ENCODE measurements at regions not wholly inside any gene's neighbourhood (a gene's known extent, or its start where the extent isn't known, plus 50 kb on each side); places are given as distances from the start of the nearest gene placed in this dataset.

GRCh38 chr6:165936096-165936495, 231.6 kb downstream of the TBXT start:
- no peaks in the 10 kb centered on the region for H3K36me3 ChIP-seq (ENCODE audit: control insufficient read depth, insufficient read depth, low read length)
- TF ChIP-seq CTCF (IDR thresholded peaks at IDR 0.05; ENCODE audit: insufficient read depth, low read length, severe bottlenecking): no peak
- DNase-seq (ENCODE audit: low read depth): no peak
- FAIRE-seq: no peak
- H3K4me3 ChIP-seq (ENCODE audit: low read depth, low read length): no peak overlapping the region
- H3K27me3 ChIP-seq (ENCODE audit: control insufficient read depth, insufficient read depth, low read length): no peaks in the 10 kb centered on the region

- no peaks in the 10 kb centered on the region for H3K36me3 ChIP-seq (ENCODE audit: control insufficient read depth, insufficient read depth, low read length)
- no peaks in the 10 kb centered on the region for H3K27me3 ChIP-seq (ENCODE audit: control insufficient read depth, insufficient read depth, low read length)
- no peak overlapping the region for H3K4me3 ChIP-seq (ENCODE audit: low read depth, low read length)
- TF ChIP-seq CTCF (IDR thresholded peaks at IDR 0.05; ENCODE audit: insufficient read depth, low read length, severe bottlenecking): no peak
- FAIRE-seq (no peak), DNase-seq (ENCODE audit: low read depth) (no peak)
These were observed 236.0 kb downstream of the TBXT start for GRCh38 chr6:165931675-165932074.

- TF ChIP-seq CTCF (IDR thresholded peaks at IDR 0.05; ENCODE audit: insufficient read depth, low read length, severe bottlenecking): no peak
- no peak for DNase-seq (ENCODE audit: low read depth)
- Histone ChIP-seq H3K4me3 (ENCODE audit: low read depth, low read length) (no peak overlapping the region), H3K27me3 (ENCODE audit: control insufficient read depth, insufficient read depth, low read length) (no peaks in the 10 kb centered on the region), H3K36me3 (ENCODE audit: control insufficient read depth, insufficient read depth, low read length) (no peaks in the 10 kb centered on the region)
- no peak for FAIRE-seq
These were observed 236.9 kb downstream of the TBXT start for GRCh38 chr6:165930668-165931214.

- H3K36me3 ChIP-seq (ENCODE audit: control insufficient read depth, insufficient read depth, low read length): no peaks in the 10 kb centered on the region
- no peak overlapping the region for H3K4me3 ChIP-seq (ENCODE audit: low read depth, low read length)
- DNase-seq (ENCODE audit: low read depth) (no peak), FAIRE-seq (no peak)
- no peaks in the 10 kb centered on the region for H3K27me3 ChIP-seq (ENCODE audit: control insufficient read depth, insufficient read depth, low read length)
- TF ChIP-seq CTCF (IDR thresholded peaks at IDR 0.05; ENCODE audit: insufficient read depth, low read length, severe bottlenecking): no peak
These were observed 238.0 kb downstream of the TBXT start for GRCh38 chr6:165929607-165930006.

- no peak for FAIRE-seq
- no peak for TF ChIP-seq CTCF (IDR thresholded peaks at IDR 0.05; ENCODE audit: insufficient read depth, low read length, severe bottlenecking)
- no peak for DNase-seq (ENCODE audit: low read depth)
These were observed 241.3 kb downstream of the TBXT start for GRCh38 chr6:165926378-165926777.

GRCh38 chr6:165925474-165926156, 242.0 kb downstream of the TBXT start:
- no peak for FAIRE-seq
- no peak for DNase-seq (ENCODE audit: low read depth)
- no peaks in the 10 kb centered on the region for H3K27me3 ChIP-seq (ENCODE audit: control insufficient read depth, insufficient read depth, low read length)
- no peak overlapping the region for H3K4me3 ChIP-seq (ENCODE audit: low read depth, low read length)
- no peak for TF ChIP-seq CTCF (IDR thresholded peaks at IDR 0.05; ENCODE audit: insufficient read depth, low read length, severe bottlenecking)
- no peaks in the 10 kb centered on the region for H3K36me3 ChIP-seq (ENCODE audit: control insufficient read depth, insufficient read depth, low read length)

More at GRCh38 chr6:165926378-165926777, 241.3 kb downstream of the TBXT start:
- Histone ChIP-seq H3K27me3 (ENCODE audit: control insufficient read depth, insufficient read depth, low read length) (no peaks in the 10 kb centered on the region), H3K4me3 (ENCODE audit: low read depth, low read length) (no peak overlapping the region), H3K36me3 (ENCODE audit: control insufficient read depth, insufficient read depth, low read length) (no peaks in the 10 kb centered on the region)
